ENCODE measurements at regions not wholly inside any gene's neighbourhood (a gene's known extent, or its start where the extent isn't known, plus 50 kb on each side); places are given as distances from the start of the nearest gene placed in this dataset.

GRCh38 chr10:121302541-121303180 is 295.6 kb downstream of the FGFR2 start:
- Histone ChIP-seq H3K27me3 (ENCODE audit: insufficient read depth, low read depth, low read length) (no peaks in the 10 kb centered on the region), H3K9me3 (ENCODE audit: low read length) (no peaks in the 10 kb centered on the region), H3K9ac (ENCODE audit: low read length) (no peak overlapping the region), H3K36me3 (ENCODE audit: insufficient read depth, low read length) (no peaks in the 10 kb centered on the region), H3F3A (ENCODE audit: insufficient read depth, low read length, poor library complexity, severe bottlenecking) (no peaks in the 10 kb centered on the region), H3K9me2 (ENCODE audit: insufficient read depth, low read length) (no peaks in the 10 kb centered on the region), H3K4me2 (ENCODE audit: low read length) (no peak overlapping the region), H3K4me3 (ENCODE audit: low read length) (no peak overlapping the region), H3K27ac (ENCODE audit: low read length) (no peak overlapping the region), H2AFZ (ENCODE audit: low read depth, low read length) (no peak overlapping the region), H4K20me1 (ENCODE audit: insufficient read depth) (no peaks in the 10 kb centered on the region), H3K79me2 (replicated peaks; ENCODE audit: insufficient read depth, low read length) (no peaks in the 10 kb centered on the region)
- TF ChIP-seq REST (IDR thresholded peaks at IDR 0.05; ENCODE audit: borderline replicate concordance) (no peak), EP300 (conservative IDR thresholded peaks at IDR 0.05; ENCODE audit: poor library complexity, severe bottlenecking) (no peak), SMC3 (conservative IDR thresholded peaks at IDR 0.05; ENCODE audit: poor library complexity) (no peak), CTCF (IDR thresholded peaks at IDR 0.05; ENCODE audit: poor library complexity, severe bottlenecking) (no peak), POLR2AphosphoS5 (IDR thresholded peaks at IDR 0.05) (no peak), MXI1 (conservative IDR thresholded peaks at IDR 0.05; ENCODE audit: poor library complexity, severe bottlenecking) (no peak), TAF1 (IDR thresholded peaks at IDR 0.05; ENCODE audit: low read depth) (no peak), RAD21 (conservative IDR thresholded peaks at IDR 0.05) (no peak), EZH2 (IDR thresholded peaks at IDR 0.05; ENCODE audit: borderline replicate concordance, insufficient read depth, low read length, poor library complexity, severe bottlenecking) (no peak)

GRCh38 chr10:121303287-121303890 is 294.9 kb downstream of the FGFR2 start:
- H2AFZ ChIP-seq (ENCODE audit: low read depth, low read length) = no peak overlapping the region
- TF ChIP-seq CTCF (IDR thresholded peaks at IDR 0.05; ENCODE audit: poor library complexity, severe bottlenecking) (no peak), EP300 (conservative IDR thresholded peaks at IDR 0.05; ENCODE audit: poor library complexity, severe bottlenecking) (no peak), POLR2AphosphoS5 (IDR thresholded peaks at IDR 0.05) (no peak), RAD21 (conservative IDR thresholded peaks at IDR 0.05) (no peak), SMC3 (conservative IDR thresholded peaks at IDR 0.05; ENCODE audit: poor library complexity) (no peak)

More at GRCh38 chr10:121303287-121303890, 294.9 kb downstream of the FGFR2 start:
- H4K20me1 ChIP-seq (ENCODE audit: insufficient read depth) = no peaks in the 10 kb centered on the region
- H3K27me3 ChIP-seq (ENCODE audit: insufficient read depth, low read depth, low read length) = no peaks in the 10 kb centered on the region
- H3K9me3 ChIP-seq (ENCODE audit: low read length) = no peaks in the 10 kb centered on the region
- no peaks in the 10 kb centered on the region for H3K9me2 ChIP-seq (ENCODE audit: insufficient read depth, low read length)
- H3K9ac ChIP-seq (ENCODE audit: low read length) = no peak overlapping the region
- no peak overlapping the region for H3K4me3 ChIP-seq (ENCODE audit: low read length)
- no peak overlapping the region for H3K27ac ChIP-seq (ENCODE audit: low read length)
- H3K79me2 ChIP-seq (replicated peaks; ENCODE audit: insufficient read depth, low read length) = no peaks in the 10 kb centered on the region
- H3K36me3 ChIP-seq (ENCODE audit: insufficient read depth, low read length) = no peaks in the 10 kb centered on the region
- no peak overlapping the region for H3K4me2 ChIP-seq (ENCODE audit: low read length)
- H3F3A ChIP-seq (ENCODE audit: insufficient read depth, low read length, poor library complexity, severe bottlenecking) = no peaks in the 10 kb centered on the region
